HCT116 (cell line): ENCODE measurements at regions not wholly inside any gene's neighbourhood (a gene's known extent, or its start where the extent isn't known, plus 50 kb on each side); places are given as distances from the start of the nearest gene placed in this dataset.

Experiments used
- ATAC-seq: fragments of 200-7000 bp; cut with Tn5 transposase; 2 replicates; pipeline ENCODE4 v1.9.1; 2020; ENCODE audit warnings: mild to moderate bottlenecking, moderate library complexity
- BruUV-seq: library from RNA; stranded (reverse); fragments of 400-500 nt; replicated peaks from 2 replicates; lab custom pipeline; 2021; lab: Mats Ljungman, UMichigan
- CTCF ChIA-PET: fragments of 300-600 bp; sonication (Branson Sonifier 250); formaldehyde crosslinking; loops from one replicate; lab custom pipeline; 2021; ENCODE audit warnings: antibody characterized with exemption; lab: Charles Lee
- POLR2A ChIA-PET: fragments of 300-600, 350-600 bp; sonication (Branson Sonifier 250); formaldehyde crosslinking; loops from one replicate; lab custom pipeline; 2021; ENCODE audit warnings: antibody characterized with exemption; lab: Charles Lee
- RAD21 ChIA-PET, 2 experiments: fragments of 300-600 bp; sonication (Branson Sonifier 250); formaldehyde crosslinking; loops; one replicate each; lab custom pipeline; 2023; ENCODE audit warnings: low total read pairs in 2 of 2; ENCODE audit not compliant: uncharacterized antibody in 2 of 2, unreplicated experiment in 2 of 2, low non-redundant PET in 1 of 2; lab: Charles Lee
- DNase-seq: peaks from one replicate; pipeline ENCODE4 v3.0.0-alpha.2; 2010; ENCODE audit warnings: low read depth, low spot score
- H2AFZ ChIP-seq: fragments of 200-600 bp; shearing (Covaris generic), sonication (generic); 2 replicates; pipeline ENCODE4 v1.6.1; 2017; ENCODE audit warnings: low read depth, mixed run types, mixed read lengths, antibody characterized with exemption, low read length; ENCODE audit not compliant: poor library complexity, severe bottlenecking
- H3K27ac ChIP-seq: 2 replicates; pipeline ENCODE4 v1.5.1; 2012; ENCODE audit warnings: low read depth, low read length
- H3K27me3 ChIP-seq: fragments of 200-600 bp; sonication (generic); 2 replicates; pipeline ENCODE4 v1.6.1; 2016; ENCODE audit warnings: mixed run types, low read length, mixed read lengths; ENCODE audit not compliant: insufficient read depth
- H3K36me3 ChIP-seq, 2 experiments: fragments of 200-500 bp in 1 of 2; fragments of 200-600 bp in 1 of 2; sonication (Bioruptor generic) in 1 of 2; sonication (generic) in 1 of 2; 2 replicates each; pipeline versions ENCODE4 v1.5.1 to v1.6.1; 2014 to 2016; ENCODE audit warnings: low read length in 2 of 2, inconsistent platforms in 1 of 2, mixed read lengths in 1 of 2, mixed run types in 1 of 2; ENCODE audit not compliant: insufficient read depth in 2 of 2, control insufficient read depth in 1 of 2
- H3K4me1 ChIP-seq, 2 experiments: fragments of 200-600 bp in 1 of 2; sonication (generic) in 1 of 2; 2 replicates each; pipeline versions ENCODE4 v1.5.1 to v1.6.1; 2012 to 2017; ENCODE audit warnings: low read length in 2 of 2, inconsistent platforms in 1 of 2, mild to moderate bottlenecking in 1 of 2, mixed read lengths in 1 of 2, mixed run types in 1 of 2, moderate library complexity in 1 of 2; ENCODE audit not compliant: insufficient read depth in 2 of 2, control insufficient read depth in 1 of 2
- H3K4me2 ChIP-seq: fragments of 200-600 bp; sonication (generic); 2 replicates; pipeline ENCODE4 v1.6.1; 2017; ENCODE audit warnings: mixed run types, low read length, mixed read lengths
- H3K4me3 ChIP-seq, 2 experiments: fragments of 200-600 bp in 1 of 2; sonication (generic) in 1 of 2; replicated peaks in 1 of 2; 2 replicates each; pipeline ENCODE4 v1.5.1; 2011 to 2016; ENCODE audit warnings: low read length in 2 of 2, control low read depth in 1 of 2, low read depth in 1 of 2, mild to moderate bottlenecking in 1 of 2, mixed read lengths in 1 of 2, mixed run types in 1 of 2
- H3K79me2 ChIP-seq: fragments of 200-600 bp; sonication (generic); 2 replicates; pipeline ENCODE4 v1.6.1; 2017; ENCODE audit warnings: mild to moderate bottlenecking, mixed run types, low read length, moderate library complexity, mixed read lengths; ENCODE audit not compliant: insufficient read depth
- H3K9ac ChIP-seq: fragments of 200-600 bp; sonication (generic); 2 replicates; pipeline ENCODE4 v1.6.1; 2016; ENCODE audit warnings: low read length, mixed read lengths
- H3K9me2 ChIP-seq: fragments of 200-600 bp; sonication (generic), shearing (Covaris generic); 2 replicates; pipeline ENCODE4 v1.6.1; 2017; ENCODE audit warnings: mixed run types, mild to moderate bottlenecking, moderate library complexity; ENCODE audit not compliant: insufficient read depth
- H3K9me3 ChIP-seq, 2 experiments: fragments of 200-500 bp in 1 of 2; fragments of 200-600 bp in 1 of 2; sonication (Bioruptor generic) in 1 of 2; sonication (generic) in 1 of 2; 2 replicates each; pipeline ENCODE4 v1.6.1; 2014 to 2017; ENCODE audit warnings: low read length in 2 of 2, mixed read lengths in 2 of 2, inconsistent platforms in 1 of 2, low read depth in 1 of 2, mild to moderate bottlenecking in 1 of 2, mixed run types in 1 of 2, moderate library complexity in 1 of 2; ENCODE audit not compliant: control insufficient read depth in 1 of 2, insufficient read depth in 1 of 2
- H4K20me1 ChIP-seq: fragments of 200-600 bp; sonication (generic), shearing (Covaris generic); 2 replicates; pipeline ENCODE4 v1.6.1; 2017; ENCODE audit warnings: mixed run types, mild to moderate bottlenecking, moderate library complexity; ENCODE audit not compliant: insufficient read depth
- CBX3 ChIP-seq: IDR thresholded peaks from 2 replicates; pipeline ENCODE4 v1.6.1; 2012; ENCODE audit warnings: low read depth
- CEBPB ChIP-seq: IDR thresholded peaks from 2 replicates; pipeline ENCODE4 v1.6.1; 2012; ENCODE audit warnings: low read depth
- ELF1 ChIP-seq: IDR thresholded peaks from 2 replicates; pipeline ENCODE4 v1.6.1; 2012; ENCODE audit warnings: low read depth, borderline replicate concordance
- EZH2phosphoT487 ChIP-seq: fragments of 200-600 bp; IDR thresholded peaks from 2 replicates; pipeline ENCODE4 v1.6.1; 2018; ENCODE audit warnings: antibody characterized with exemption, borderline replicate concordance
- FOSL1 ChIP-seq: IDR thresholded peaks from 2 replicates; pipeline ENCODE4 v1.6.1; 2012; ENCODE audit warnings: low read depth
- JUND ChIP-seq: IDR thresholded peaks from 2 replicates; pipeline ENCODE4 v1.6.1; 2012
- MAX ChIP-seq: IDR thresholded peaks from 2 replicates; pipeline ENCODE4 v1.6.1; 2012
- POLR2A ChIP-seq: IDR thresholded peaks from 2 replicates; pipeline ENCODE4 v1.7.0; 2011; ENCODE audit warnings: borderline replicate concordance; ENCODE audit not compliant: insufficient read depth, insufficient read length; ENCODE audit errors: extremely low read depth
- RAD21 ChIP-seq: IDR thresholded peaks from 2 replicates; pipeline ENCODE4 v1.6.1; 2012; ENCODE audit warnings: low read depth, mild to moderate bottlenecking
- YY1 ChIP-seq: IDR thresholded peaks from 2 replicates; pipeline ENCODE4 v1.6.1; 2011; ENCODE audit warnings: low read length, low read depth, moderate library complexity, mild to moderate bottlenecking; ENCODE audit not compliant: insufficient replicate concordance; ENCODE audit errors: extremely low read depth
- ZBTB33 ChIP-seq: IDR thresholded peaks from 2 replicates; pipeline ENCODE4 v1.6.1; 2011; ENCODE audit warnings: mild to moderate bottlenecking, low read length, moderate library complexity; ENCODE audit not compliant: insufficient replicate concordance; ENCODE audit errors: extremely low read depth
- ZNF274 ChIP-seq: fragments of 200-500 bp; sonication (Bioruptor generic); IDR thresholded peaks from 2 replicates; pipeline ENCODE4 v1.6.1; 2014; ENCODE audit warnings: mild to moderate bottlenecking, low read depth, low read length, inconsistent platforms
- intact Hi-C: fragments of 100-400 bp; cut with micrococcal nuclease; formaldehyde crosslinking; loops from 2 replicates; pipeline ENCODE4 v1.10.0; 2022

- TF ChIP-seq ZBTB33 (no peak), ELF1 (no peak), JUND (no peak), POLR2A (no peak), CBX3 (no peak), RAD21 (no peak), ZNF274 (no peak), YY1 (no peak)
These were observed 827.8 kb upstream of the ZWINT start (continued) for GRCh38 chr10:57188846-57189245.

- ATAC-seq (no peak), DNase-seq (no peak)
- no peak overlapping the region for H3K9ac ChIP-seq
- CTCF ChIA-PET: no interaction called here
- no peaks in the 10 kb centered on the region for H3K79me2 ChIP-seq
- TF ChIP-seq CBX3 (no peak), CEBPB (no peak), JUND (no peak), ELF1 (no peak), MAX (no peak), FOSL1 (no peak), EZH2phosphoT487 (no peak)
- no peaks in the 10 kb centered on the region for H3K27me3 ChIP-seq
- no TSS peak for BruUV-seq
- H3K27ac ChIP-seq: no peak overlapping the region
- intact Hi-C loops: no loop called here
- H3K9me2 ChIP-seq: no peaks in the 10 kb centered on the region
- H3K4me1 ChIP-seq: no peaks in the 10 kb centered on the region
- POLR2A ChIA-PET: no interaction called here
- no peak overlapping the region for H2AFZ ChIP-seq
- H3K4me3 ChIP-seq: no peak overlapping the region
- H3K4me2 ChIP-seq: no peak overlapping the region
- no peaks in the 10 kb centered on the region for H4K20me1 ChIP-seq
- H3K36me3 ChIP-seq: no peaks in the 10 kb centered on the region
- H3K9me3 ChIP-seq: peaks cover 3 to 9% of the 10 kb centered on the region in 2 experiments; a peak in 2 of 4 replicates
- RAD21 ChIA-PET: no interaction called here
These were observed 825.1 kb upstream of the ZWINT start for GRCh38 chr10:57186201-57186600.
